B cell (primary cell): ENCODE measurements at regions not wholly inside any gene's neighbourhood (a gene's known extent, or its start where the extent isn't known, plus 50 kb on each side); places are given as distances from the start of the nearest gene placed in this dataset.

Experiments
- ATAC-seq: fragments of 200-7000 bp; cut with Tn5 transposase; one replicate; pipeline ENCODE4 v1.10.0; 2021; ENCODE audit warnings: low read depth, mild to moderate bottlenecking, moderate number of reproducible peaks, moderate library complexity
- CTCF ChIA-PET: fragments of 350-600 bp; sonication (Branson Sonifier 250); formaldehyde crosslinking; loops from one replicate; lab custom pipeline; 2021; ENCODE audit warnings: antibody characterized with exemption, inconsistent platforms; lab: Charles Lee
- POLR2A ChIA-PET: fragments of 350-600 bp; sonication (Branson Sonifier 250); formaldehyde crosslinking; loops from one replicate; lab custom pipeline; 2021; ENCODE audit warnings: antibody characterized with exemption; lab: Charles Lee
- DNase-seq: peaks from one replicate; pipeline ENCODE4 v3.0.0; 2013
- H2AFZ ChIP-seq: 2 replicates; pipeline ENCODE4 v1.6.1; 2012; ENCODE audit warnings: mild to moderate bottlenecking, low read depth, low read length; ENCODE audit not compliant: insufficient read depth, poor library complexity, severe bottlenecking
- H3K27ac ChIP-seq, 2 donors: 1 replicate in 1 of 2; 2 replicates in 1 of 2; pipeline ENCODE4 v1.5.1; 2012 to 2013; ENCODE audit warnings: low read length in 2 of 2, mild to moderate bottlenecking in 2 of 2, moderate library complexity in 1 of 2
- H3K27me3 ChIP-seq, 4 experiments: fragments of 200-600 bp in 1 of 4; sonication (generic) in 1 of 4; replicated peaks in 1 of 4; 1 replicate in 2 of 4; 2 replicates in 2 of 4; pipeline versions ENCODE4 v1.6.1 to v1.7.0; 2013 to 2016; ENCODE audit warnings: low read length in 3 of 4, mild to moderate bottlenecking in 2 of 4, mixed read lengths in 1 of 4, moderate library complexity in 1 of 4; ENCODE audit not compliant: insufficient read depth in 4 of 4, control insufficient read depth in 3 of 4; ENCODE audit errors: control extremely low read depth in 1 of 4
- H3K36me3 ChIP-seq, 2 experiments: replicated peaks in 1 of 2; 1 replicate in 1 of 2; 2 replicates in 1 of 2; pipeline versions ENCODE4 v1.6.1 to v1.7.1; 2013; ENCODE audit warnings: low read length in 1 of 2; ENCODE audit not compliant: insufficient read depth in 2 of 2, control insufficient read depth in 1 of 2; ENCODE audit errors: control extremely low read depth in 1 of 2, extremely low read depth in 1 of 2
- H3K4me1 ChIP-seq, 2 donors: fragments of 200-600 bp in 1 of 2; sonication (generic) in 1 of 2; 1 replicate in 1 of 2; 2 replicates in 1 of 2; pipeline versions ENCODE4 v1.5.1 to v1.6.1; 2013 to 2017; ENCODE audit warnings: low read length in 2 of 2; ENCODE audit not compliant: control insufficient read depth in 2 of 2, insufficient read depth in 2 of 2
- H3K4me2 ChIP-seq: replicated peaks from 2 replicates; pipeline ENCODE3; 2012; ENCODE audit warnings: mild to moderate bottlenecking, low read depth, low read length; ENCODE audit not compliant: poor library complexity, severe bottlenecking
- H3K4me3 ChIP-seq, 5 experiments: fragments of 200-600 bp in 1 of 5; sonication (generic) in 1 of 5; 1 replicate in 3 of 5; 2 replicates in 2 of 5; pipeline versions ENCODE4 v1.5.1 to v1.7.0; 2011 to 2016; ENCODE audit warnings: low read length in 4 of 5, mild to moderate bottlenecking in 4 of 5, low read depth in 2 of 5, control low read depth in 1 of 5, moderate library complexity in 1 of 5; ENCODE audit not compliant: insufficient read depth in 1 of 5; ENCODE audit errors: control extremely low read depth in 1 of 5, extremely low read depth in 1 of 5
- H3K79me2 ChIP-seq: fragments of 200-600 bp; sonication (generic); one replicate; pipeline ENCODE4 v1.6.0; 2016; ENCODE audit warnings: low read length; ENCODE audit not compliant: control insufficient read depth, insufficient read depth
- H3K9ac ChIP-seq: fragments of 200-600 bp; sonication (generic); 2 replicates; pipeline ENCODE4 v1.6.1; 2017; ENCODE audit warnings: mild to moderate bottlenecking, low read length, moderate library complexity
- H3K9me3 ChIP-seq, 3 donors: one replicate each; pipeline versions ENCODE4 v1.6.1 to v1.7.1; 2013; ENCODE audit warnings: low read length in 2 of 3; ENCODE audit not compliant: control insufficient read depth in 2 of 3, insufficient read depth in 1 of 3; ENCODE audit errors: control extremely low read depth in 1 of 3
- H4K20me1 ChIP-seq: 2 replicates; pipeline ENCODE4 v1.6.0; 2012; ENCODE audit warnings: mild to moderate bottlenecking, low read length; ENCODE audit not compliant: insufficient read depth, control insufficient read depth, poor library complexity, severe bottlenecking
- H3K27ac Mint-ChIP-seq: one replicate; pipeline ENCODE4 v1.8.0; 2021; ENCODE audit warnings: mixed read lengths
- H3K27me3 Mint-ChIP-seq: one replicate; pipeline ENCODE4 v1.8.0; 2021; ENCODE audit warnings: mixed read lengths
- H3K4me1 Mint-ChIP-seq: one replicate; pipeline ENCODE4 v1.8.0; 2021; ENCODE audit warnings: mixed read lengths
- H3K4me3 Mint-ChIP-seq: one replicate; pipeline ENCODE4 v1.8.0; 2021; ENCODE audit warnings: mixed read lengths
- H3K9me3 Mint-ChIP-seq: one replicate; pipeline ENCODE4 v1.8.0; 2022; ENCODE audit warnings: mixed read lengths; ENCODE audit not compliant: insufficient read depth
- EZH2 ChIP-seq: IDR thresholded peaks from 2 replicates; pipeline ENCODE4 v1.6.1; 2012; ENCODE audit warnings: borderline replicate concordance, low read depth, mild to moderate bottlenecking, moderate library complexity, low read length; ENCODE audit not compliant: insufficient read depth, poor library complexity, severe bottlenecking
- WGBS: methylation state at CpG from one replicate; pipeline ENCODE4 v1.1.5; 2013; ENCODE audit warnings: missing lambda C conversion rate; ENCODE audit not compliant: insufficient coverage; 5-methylcytosine and 5-hydroxymethylcytosine counted together
- intact Hi-C: fragments of 100-400 bp; cut with micrococcal nuclease; formaldehyde crosslinking; loops from one replicate; pipeline ENCODE4 v1.10.0; 2022
- TF ChIP-seq, protein P1 (sequence below): fragments of 200-600 bp; IDR thresholded peaks from one replicate; pipeline ENCODE4 v1.8.0; 2022; ENCODE audit warnings: antibody characterized with exemption, mild to moderate bottlenecking

DNA sequence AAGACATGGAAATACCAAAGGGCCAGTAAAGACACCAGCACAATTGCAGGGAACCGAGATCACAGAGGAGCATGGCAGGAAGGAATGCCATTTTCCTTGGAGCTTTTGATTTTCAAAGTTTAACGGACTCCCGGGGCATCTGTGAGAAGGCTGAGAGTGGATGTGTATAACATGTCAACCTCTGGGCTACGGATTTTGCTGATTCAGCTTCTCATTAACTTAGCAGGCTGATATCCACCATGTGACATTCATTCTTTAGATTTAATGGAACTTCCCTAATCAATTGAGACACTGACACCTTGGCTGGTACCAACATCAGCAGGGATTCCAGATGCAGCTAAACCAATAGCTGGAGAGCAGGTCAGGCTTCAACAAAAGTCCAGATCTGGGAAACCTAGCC is 496.6 kb upstream of the SPHKAP start:
- Histone ChIP-seq H3K4me1 (no peaks in the 10 kb centered on the region), H3K36me3 (no peaks in the 10 kb centered on the region), H2AFZ (no peak overlapping the region), H3K79me2 (no peaks in the 10 kb centered on the region), H3K9me3 (no peaks in the 10 kb centered on the region), H3K27ac (no peak overlapping the region), H3K4me2 (no peak overlapping the region), H3K9ac (no peak overlapping the region), H3K27me3 (no peaks in the 10 kb centered on the region), H4K20me1 (no peaks in the 10 kb centered on the region), H3K4me3 (no peak overlapping the region)
- Mint-ChIP-seq H3K9me3 (peaks cover 3% of the 10 kb centered on the region), H3K4me3 (no peak overlapping the region), H3K27me3 (no peaks in the 10 kb centered on the region), H3K4me1 (no peaks in the 10 kb centered on the region), H3K27ac (no peak overlapping the region)
- intact Hi-C loops = no loop called here
- CTCF ChIA-PET = no interaction called here
- POLR2A ChIA-PET = no interaction called here
- TF ChIP-seq, protein P1, sequence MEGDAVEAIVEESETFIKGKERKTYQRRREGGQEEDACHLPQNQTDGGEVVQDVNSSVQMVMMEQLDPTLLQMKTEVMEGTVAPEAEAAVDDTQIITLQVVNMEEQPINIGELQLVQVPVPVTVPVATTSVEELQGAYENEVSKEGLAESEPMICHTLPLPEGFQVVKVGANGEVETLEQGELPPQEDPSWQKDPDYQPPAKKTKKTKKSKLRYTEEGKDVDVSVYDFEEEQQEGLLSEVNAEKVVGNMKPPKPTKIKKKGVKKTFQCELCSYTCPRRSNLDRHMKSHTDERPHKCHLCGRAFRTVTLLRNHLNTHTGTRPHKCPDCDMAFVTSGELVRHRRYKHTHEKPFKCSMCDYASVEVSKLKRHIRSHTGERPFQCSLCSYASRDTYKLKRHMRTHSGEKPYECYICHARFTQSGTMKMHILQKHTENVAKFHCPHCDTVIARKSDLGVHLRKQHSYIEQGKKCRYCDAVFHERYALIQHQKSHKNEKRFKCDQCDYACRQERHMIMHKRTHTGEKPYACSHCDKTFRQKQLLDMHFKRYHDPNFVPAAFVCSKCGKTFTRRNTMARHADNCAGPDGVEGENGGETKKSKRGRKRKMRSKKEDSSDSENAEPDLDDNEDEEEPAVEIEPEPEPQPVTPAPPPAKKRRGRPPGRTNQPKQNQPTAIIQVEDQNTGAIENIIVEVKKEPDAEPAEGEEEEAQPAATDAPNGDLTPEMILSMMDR = no peak
- TF ChIP-seq EZH2 = no peak
- 44% methylated on average over 1 of the region's 4 CpGs for WGBS
- DNase-seq = no peak
- no peak for ATAC-seq

- H3K27me3 Mint-ChIP-seq = no peaks in the 10 kb centered on the region
- no peak overlapping the region for H3K4me3 ChIP-seq
These were observed 494.2 kb upstream of the SPHKAP start for GRCh38 chr2:228675646-228676045.

More at GRCh38 chr2:228675646-228676045, 494.2 kb upstream of the SPHKAP start:
- H3K4me3 Mint-ChIP-seq = no peak overlapping the region
- TF ChIP-seq, protein P1 = no peak
- TF ChIP-seq EZH2 = no peak
- Histone ChIP-seq H3K4me1 (no peaks in the 10 kb centered on the region), H2AFZ (no peak overlapping the region), H3K4me2 (no peak overlapping the region), H3K36me3 (no peaks in the 10 kb centered on the region), H3K79me2 (no peaks in the 10 kb centered on the region), H3K27ac (no peak overlapping the region), H3K9me3 (no peaks in the 10 kb centered on the region), H3K27me3 (no peaks in the 10 kb centered on the region), H3K9ac (no peak overlapping the region), H4K20me1 (no peaks in the 10 kb centered on the region)
- no peak overlapping the region for H3K27ac Mint-ChIP-seq
- POLR2A ChIA-PET = no interaction called here
- CTCF ChIA-PET = no interaction called here
- ATAC-seq (no peak), DNase-seq (no peak)
- no peaks in the 10 kb centered on the region for H3K4me1 Mint-ChIP-seq
- intact Hi-C loops = no loop called here
- H3K9me3 Mint-ChIP-seq = peaks cover 3% of the 10 kb centered on the region
